ENCODE measurements at regions not wholly inside any gene's neighbourhood (a gene's known extent, or its start where the extent isn't known, plus 50 kb on each side); places are given as distances from the start of the nearest gene placed in this dataset.
A peak's percentile ranks its signal among the peaks of the same experiment; 100 is the strongest.
"Not testable (repeated sequence)": the region's sequence is repeated elsewhere in the genome, so short reads cannot be mapped to it uniquely, and the experiment has no call there.

DNA sequence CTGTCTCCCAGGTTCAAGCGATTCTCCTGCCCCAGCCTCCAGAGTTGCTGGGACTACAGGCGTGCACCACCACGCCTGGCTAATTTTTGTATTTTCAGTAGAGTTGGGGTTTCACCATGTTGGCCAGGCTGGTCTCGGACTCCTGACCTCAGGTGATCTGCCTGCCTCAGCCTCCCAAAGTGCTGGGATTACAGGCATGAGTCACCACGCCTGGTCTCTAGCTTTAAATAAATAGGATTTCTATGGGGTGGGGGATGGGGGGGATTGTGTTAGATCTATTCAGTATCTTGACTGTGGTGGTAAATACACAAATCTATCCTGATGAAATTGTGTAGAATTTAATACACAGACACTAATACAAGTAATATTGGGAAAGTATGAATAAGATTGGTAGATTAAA is 102.4 kb upstream of the STX18 start:
- ATAC-seq; CTCF ChIA-PET; H3K4me3 ChIP-seq (replicated peaks in 1 of 2; ENCODE audit: low read depth in 1 of 2, low read length in 2 of 2); DNase-seq (ENCODE audit: low read depth, low spot score); H3K9ac ChIP-seq (ENCODE audit: low read length); H4K20me1 ChIP-seq (ENCODE audit: insufficient read depth); H3K27me3 ChIP-seq (ENCODE audit: insufficient read depth, low read length); RAD21 ChIA-PET (ENCODE audit: low non-redundant PET in 1 of 2, low total read pairs in 2 of 2, uncharacterized antibody in 2 of 2, unreplicated experiment in 2 of 2); H3K9me2 ChIP-seq (ENCODE audit: insufficient read depth); H3K79me2 ChIP-seq (ENCODE audit: insufficient read depth, low read length); H3K9me3 ChIP-seq (ENCODE audit: control insufficient read depth in 1 of 2, insufficient read depth in 1 of 2, low read depth in 1 of 2, low read length in 2 of 2); intact Hi-C loops (cut with micrococcal nuclease); BruUV-seq (replicated peaks); H2AFZ ChIP-seq (ENCODE audit: low read depth, low read length, poor library complexity, severe bottlenecking); H3K27ac ChIP-seq (ENCODE audit: low read depth, low read length); H3K36me3 ChIP-seq (ENCODE audit: control insufficient read depth in 1 of 2, insufficient read depth in 2 of 2, low read length in 2 of 2): not testable (repeated sequence)
- POLR2A ChIA-PET: interaction anchor here (0.6 kb wide), 1 partner anchor 17 kb away, joined by 4 read pairs; no protein-coding TSS in a partner anchor
- 0 out of 2 replicates have a peak, but pooled peaks have one; percentile 8 for TF ChIP-seq FOSL1 (IDR thresholded peaks at IDR 0.05; ENCODE audit: low read depth)
- Histone ChIP-seq H3K4me1 (ENCODE audit: control insufficient read depth in 1 of 2, insufficient read depth in 2 of 2, low read length in 2 of 2) (peaks cover 21 to 25% of the 10 kb centered on the region in 2 experiments), H3K4me2 (ENCODE audit: low read length) (peak overlapping the region; percentile 48)

DNA sequence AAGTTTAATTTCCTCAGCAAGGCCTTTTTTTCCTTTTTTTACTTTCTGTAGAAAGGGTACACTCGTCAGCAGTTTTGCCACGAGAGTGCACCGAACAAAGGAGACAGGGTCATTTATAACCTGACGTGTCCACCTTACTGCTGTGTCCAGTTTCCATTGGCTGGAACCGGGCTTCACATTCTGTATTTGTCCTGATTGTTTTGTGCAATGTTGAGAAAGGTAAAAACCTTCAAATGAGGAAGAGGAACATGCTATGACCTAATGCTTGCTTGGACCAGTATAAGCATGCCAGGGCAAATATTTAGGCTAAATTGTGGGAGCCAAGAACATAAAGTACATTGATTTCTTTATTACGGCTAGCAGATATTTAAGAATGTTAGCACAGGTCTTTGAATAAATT is 101.9 kb upstream of the STX18 start:
- H3K9me2 ChIP-seq (ENCODE audit: insufficient read depth); BruUV-seq (replicated peaks); H3K9me3 ChIP-seq (ENCODE audit: control insufficient read depth in 1 of 2, insufficient read depth in 1 of 2, low read depth in 1 of 2, low read length in 2 of 2); H3K27ac ChIP-seq (ENCODE audit: low read depth, low read length); intact Hi-C loops (cut with micrococcal nuclease); H3K9ac ChIP-seq (ENCODE audit: low read length); H4K20me1 ChIP-seq (ENCODE audit: insufficient read depth); H2AFZ ChIP-seq (ENCODE audit: low read depth, low read length, poor library complexity, severe bottlenecking); ATAC-seq; H3K79me2 ChIP-seq (ENCODE audit: insufficient read depth, low read length); H3K27me3 ChIP-seq (ENCODE audit: insufficient read depth, low read length); DNase-seq (ENCODE audit: low read depth, low spot score); H3K4me3 ChIP-seq (replicated peaks in 1 of 2; ENCODE audit: low read depth in 1 of 2, low read length in 2 of 2); RAD21 ChIA-PET (ENCODE audit: low non-redundant PET in 1 of 2, low total read pairs in 2 of 2, uncharacterized antibody in 2 of 2, unreplicated experiment in 2 of 2); CTCF ChIA-PET; H3K36me3 ChIP-seq (ENCODE audit: control insufficient read depth in 1 of 2, insufficient read depth in 2 of 2, low read length in 2 of 2): not testable (repeated sequence)
- POLR2A ChIA-PET: interaction anchor here (0.6 kb wide), 1 partner anchor 16 kb away, joined by 4 read pairs; no protein-coding TSS in a partner anchor
- Histone ChIP-seq H3K4me2 (ENCODE audit: low read length) (peak overlapping the region; percentile 48; the same call in 1 of the 2 replicates), H3K4me1 (ENCODE audit: control insufficient read depth in 1 of 2, insufficient read depth in 2 of 2, low read length in 2 of 2) (peaks cover 21 to 25% of the 10 kb centered on the region in 2 experiments)

DNA sequence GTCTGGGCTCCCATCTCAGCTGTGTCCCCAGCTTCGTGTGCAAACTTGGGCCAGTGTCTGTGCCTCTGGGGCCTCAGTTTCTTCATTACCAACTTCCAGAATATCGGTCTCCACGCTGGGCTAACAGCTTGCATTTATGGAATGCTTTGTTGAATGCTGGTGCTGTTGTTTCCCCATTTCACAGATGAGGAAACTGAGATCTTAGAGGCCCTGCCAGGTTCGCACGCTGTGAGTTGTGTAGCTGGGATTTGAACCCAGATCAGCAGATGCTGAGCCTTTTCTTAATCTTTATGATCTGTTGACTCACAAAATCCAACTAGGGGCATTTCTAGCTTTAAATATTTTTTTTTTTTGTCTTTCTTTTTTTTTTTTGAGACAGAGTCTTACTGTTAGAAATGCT is 101.5 kb upstream of the STX18 start:
- no peaks in the 10 kb centered on the region for H3K9me3 ChIP-seq (ENCODE audit: control insufficient read depth in 1 of 2, insufficient read depth in 1 of 2, low read depth in 1 of 2, low read length in 2 of 2)
- no peak overlapping the region for H2AFZ ChIP-seq (ENCODE audit: low read depth, low read length, poor library complexity, severe bottlenecking)
- no TSS peak for BruUV-seq (replicated peaks)
- ChIA-PET RAD21 (ENCODE audit: low non-redundant PET in 1 of 2, low total read pairs in 2 of 2, uncharacterized antibody in 2 of 2, unreplicated experiment in 2 of 2) (no interaction called here), CTCF (no interaction called here), POLR2A (no interaction called here)
- H3K79me2 ChIP-seq (ENCODE audit: insufficient read depth, low read length): no peaks in the 10 kb centered on the region
- no peaks in the 10 kb centered on the region for H4K20me1 ChIP-seq (ENCODE audit: insufficient read depth)
- no peak overlapping the region for H3K9ac ChIP-seq (ENCODE audit: low read length)
- H3K9me2 ChIP-seq (ENCODE audit: insufficient read depth): no peaks in the 10 kb centered on the region
- no peak overlapping the region for H3K4me2 ChIP-seq (ENCODE audit: low read length)
- ATAC-seq (no peak), DNase-seq (ENCODE audit: low read depth, low spot score) (no peak)
- H3K4me3 ChIP-seq (replicated peaks in 1 of 2; ENCODE audit: low read depth in 1 of 2, low read length in 2 of 2): no peak overlapping the region
- no peaks in the 10 kb centered on the region for H3K36me3 ChIP-seq (ENCODE audit: control insufficient read depth in 1 of 2, insufficient read depth in 2 of 2, low read length in 2 of 2)
- intact Hi-C loops (cut with micrococcal nuclease): no loop called here
- no peaks in the 10 kb centered on the region for H3K27me3 ChIP-seq (ENCODE audit: insufficient read depth, low read length)
- no peak overlapping the region for H3K27ac ChIP-seq (ENCODE audit: low read depth, low read length)
- peaks cover 23 to 25% of the 10 kb centered on the region in 2 experiments for H3K4me1 ChIP-seq (ENCODE audit: control insufficient read depth in 1 of 2, insufficient read depth in 2 of 2, low read length in 2 of 2)
- no peak for TF ChIP-seq POLR2A (IDR thresholded peaks at IDR 0.05; ENCODE audit: borderline replicate concordance, extremely low read depth, insufficient read depth, insufficient read length)
- TF ChIP-seq EZH2 (IDR thresholded peaks at IDR 0.05): no peak
- TF ChIP-seq CTCF (IDR thresholded peaks at IDR 0.05 in 2 of 3, conservative IDR thresholded peaks at IDR 0.05 in 1 of 3; ENCODE audit: borderline replicate concordance in 1 of 3, insufficient read depth in 1 of 3, low read depth in 2 of 3, low read length in 2 of 3): no peak
- TF ChIP-seq, protein P1, sequence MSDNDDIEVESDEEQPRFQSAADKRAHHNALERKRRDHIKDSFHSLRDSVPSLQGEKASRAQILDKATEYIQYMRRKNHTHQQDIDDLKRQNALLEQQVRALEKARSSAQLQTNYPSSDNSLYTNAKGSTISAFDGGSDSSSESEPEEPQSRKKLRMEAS (IDR thresholded peaks at IDR 0.05): no peak
- TF ChIP-seq YY1 (IDR thresholded peaks at IDR 0.05; ENCODE audit: extremely low read depth, insufficient replicate concordance, low read depth, low read length): no peak
- no peak for TF ChIP-seq POLR2AphosphoS5 (IDR thresholded peaks at IDR 0.05; ENCODE audit: low read depth, low read length)
- no peak for TF ChIP-seq EZH2phosphoT487 (IDR thresholded peaks at IDR 0.05; ENCODE audit: borderline replicate concordance)
- TF ChIP-seq SRF (IDR thresholded peaks at IDR 0.05; ENCODE audit: low read depth): no peak
- TF ChIP-seq ELF1 (IDR thresholded peaks at IDR 0.05; ENCODE audit: borderline replicate concordance, low read depth): no peak
- TF ChIP-seq SP1 (IDR thresholded peaks at IDR 0.05; ENCODE audit: low read depth): no peak
- no peak for TF ChIP-seq RAD21 (IDR thresholded peaks at IDR 0.05; ENCODE audit: low read depth)
- TF ChIP-seq TCF7L2 (IDR thresholded peaks at IDR 0.05; ENCODE audit: borderline replicate concordance, extremely low read depth, insufficient read depth, insufficient read length): no peak
